Heart left ventricle (tissue), 13 donors: ENCODE measurements at regions not wholly inside any gene's neighbourhood (a gene's known extent, or its start where the extent isn't known, plus 50 kb on each side); places are given as distances from the start of the nearest gene placed in this dataset.

Experiments used
- POLR2A ChIP-seq, 2 donors: fragments of 450-650 bp; IDR thresholded peaks; one replicate each; pipeline ENCODE4 v1.6.1; 2017; ENCODE audit warnings: antibody characterized with exemption in 2 of 2, mild to moderate bottlenecking in 2 of 2, moderate library complexity in 2 of 2
- TF ChIP-seq, protein P1 (sequence below), 12 donors: fragments of 200-600 bp; sonication (generic) in 4 of 12; IDR thresholded peaks; one replicate each; pipeline versions ENCODE4 v1.5.0 to v1.8.0; 2018 to 2022; ENCODE audit warnings: antibody characterized with exemption in 12 of 12, mild to moderate bottlenecking in 5 of 12
- donor health status: ischemic (EF 13 %, LVEDD 7.1; RV severe dilation, severe dysfunction).
- donor health status: DM: no; HTN: yes; CAD: no.
- donor health status: DM: no; HTN: no; CAD: no.
- donor health status: ischemic (EF 25% LVEDD 6.9; RV normal size, moderate dysfunction).
- donor health status: ischemic (EF 25% LVEDD 5.7; RV mildly dilated, moderate dysfunction).
- donor health status: ischemic (EF 35%, LVEDD 5.7; RV mildly dilated, moderate dysfunction).
- donor health status: nonischemic (EF 11% LVEDD 7.7; RV severe dilation, severe dysfunction).
- donor health status: DM: yes; HTN: yes; CAD: no.
- donor health status: PGD.
- donor health status: ischemic (EF 29% LVEDD 5.4; RV normal size, mild dysfunction).
- donor health status: nonischemic (EF 23%, LVEDD 6.1; RV moderate dilation, normal function).

DNA sequence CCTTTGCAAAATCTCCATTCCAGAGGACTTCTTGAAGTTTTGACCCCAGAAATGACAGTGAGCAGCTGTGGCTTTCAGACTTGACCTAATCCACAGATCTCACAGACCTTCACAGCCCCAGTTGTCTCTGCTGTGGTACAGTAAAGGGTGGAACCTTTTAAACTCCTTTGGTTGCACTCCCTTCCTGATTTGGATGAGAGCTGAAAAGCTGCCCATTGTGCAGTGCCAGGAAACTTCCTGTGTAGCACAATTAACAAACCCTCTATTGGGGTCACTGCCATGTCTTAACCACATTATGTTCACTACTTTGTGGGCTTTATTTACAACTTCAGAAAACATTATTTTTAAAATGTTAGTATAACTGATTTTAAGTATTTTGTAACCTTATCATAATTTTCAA is 56.7 kb upstream of the PCSK5 start:
- TF ChIP-seq POLR2A (IDR thresholded peaks at IDR 0.05), result no peak
- TF ChIP-seq, protein P1, sequence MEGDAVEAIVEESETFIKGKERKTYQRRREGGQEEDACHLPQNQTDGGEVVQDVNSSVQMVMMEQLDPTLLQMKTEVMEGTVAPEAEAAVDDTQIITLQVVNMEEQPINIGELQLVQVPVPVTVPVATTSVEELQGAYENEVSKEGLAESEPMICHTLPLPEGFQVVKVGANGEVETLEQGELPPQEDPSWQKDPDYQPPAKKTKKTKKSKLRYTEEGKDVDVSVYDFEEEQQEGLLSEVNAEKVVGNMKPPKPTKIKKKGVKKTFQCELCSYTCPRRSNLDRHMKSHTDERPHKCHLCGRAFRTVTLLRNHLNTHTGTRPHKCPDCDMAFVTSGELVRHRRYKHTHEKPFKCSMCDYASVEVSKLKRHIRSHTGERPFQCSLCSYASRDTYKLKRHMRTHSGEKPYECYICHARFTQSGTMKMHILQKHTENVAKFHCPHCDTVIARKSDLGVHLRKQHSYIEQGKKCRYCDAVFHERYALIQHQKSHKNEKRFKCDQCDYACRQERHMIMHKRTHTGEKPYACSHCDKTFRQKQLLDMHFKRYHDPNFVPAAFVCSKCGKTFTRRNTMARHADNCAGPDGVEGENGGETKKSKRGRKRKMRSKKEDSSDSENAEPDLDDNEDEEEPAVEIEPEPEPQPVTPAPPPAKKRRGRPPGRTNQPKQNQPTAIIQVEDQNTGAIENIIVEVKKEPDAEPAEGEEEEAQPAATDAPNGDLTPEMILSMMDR (IDR thresholded peaks at IDR 0.05), result no peak
